Fibroblast of pulmonary artery (primary cell): ENCODE measurements at regions not wholly inside any gene's neighbourhood (a gene's known extent, or its start where the extent isn't known, plus 50 kb on each side); places are given as distances from the start of the nearest gene placed in this dataset.

ENCODE experiments used
- DNase-seq: peaks from one replicate; pipeline ENCODE4 v3.0.0-alpha.2; 2010; ENCODE audit warnings: low read depth
- H3K4me3 ChIP-seq: replicated peaks from 2 replicates; pipeline ENCODE4 v1.5.1; 2011; ENCODE audit warnings: low read depth, mild to moderate bottlenecking, control low read depth, low read length, moderate library complexity
- CTCF ChIP-seq: IDR thresholded peaks from 2 replicates; pipeline ENCODE4 v1.5.1; 2011; ENCODE audit warnings: mild to moderate bottlenecking, control low read depth, low read length, inconsistent platforms; ENCODE audit errors: missing control alignments

GRCh38 chrX:43513085-43513484 lies 143.0 kb upstream of the MAOA start:
- H3K4me3 ChIP-seq = no peak overlapping the region
- TF ChIP-seq CTCF = no peak
- no peak for DNase-seq

DNA sequence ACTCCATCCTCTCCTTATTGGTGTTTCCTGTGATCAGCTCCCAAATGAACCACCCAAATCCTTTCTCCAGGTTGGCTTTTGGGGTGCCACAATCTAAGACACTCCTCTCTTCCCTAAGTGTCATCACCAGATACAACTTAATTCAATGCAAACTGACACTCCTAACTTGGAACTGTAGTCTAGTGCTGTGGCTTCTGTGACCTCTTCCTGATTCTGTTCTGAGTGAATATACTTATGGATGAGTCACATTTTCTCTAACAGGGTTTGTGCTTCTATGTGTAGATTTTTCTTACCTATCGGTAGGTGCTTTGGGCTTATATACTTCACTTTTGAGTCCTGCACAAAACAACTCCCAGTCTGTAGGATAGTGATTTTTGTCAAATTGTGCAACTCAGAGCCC lies 141.3 kb upstream of the MAOA start:
- no peak for TF ChIP-seq CTCF
- DNase-seq = no peak
- no peak overlapping the region for H3K4me3 ChIP-seq

- no peak for DNase-seq
- no peak for TF ChIP-seq CTCF
- H3K4me3 ChIP-seq = no peak overlapping the region
Measured at GRCh38 chrX:43522582-43522981, 133.5 kb upstream of the MAOA start.

DNA sequence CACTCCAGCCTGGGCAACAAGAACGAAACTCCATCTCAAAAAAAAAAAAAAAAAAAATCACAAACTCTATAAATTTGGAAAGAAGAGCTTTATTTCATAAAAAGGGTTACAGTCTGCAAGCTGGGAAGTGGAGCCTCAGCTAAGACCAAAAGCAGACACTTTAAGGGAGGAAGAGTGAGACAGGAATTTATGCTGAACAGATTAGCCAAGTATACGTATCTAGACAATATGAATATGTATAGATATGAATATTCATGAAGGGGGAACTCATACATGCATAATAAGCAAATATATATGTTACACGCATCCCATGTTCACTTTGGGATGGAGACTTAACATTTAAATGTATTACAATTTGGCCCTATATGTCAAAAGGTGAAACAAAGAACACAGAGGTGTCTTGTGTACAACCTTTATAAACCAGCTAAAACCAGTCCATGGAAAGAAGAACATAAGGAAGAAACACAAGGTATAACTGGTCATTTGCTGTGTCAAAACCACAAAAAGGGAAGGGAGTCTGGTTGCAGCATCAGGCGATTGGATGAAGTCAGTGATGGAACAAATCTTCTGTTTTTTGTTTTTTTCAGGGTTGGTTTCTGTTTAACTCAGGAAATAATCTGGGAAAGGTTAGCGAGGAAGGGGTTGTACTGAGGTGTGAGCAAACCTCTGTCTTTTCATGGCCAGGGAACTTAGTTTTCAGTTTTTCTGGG lies 130.0 kb upstream of the MAOA start:
- TF ChIP-seq CTCF = no peak
- H3K4me3 ChIP-seq = no peak overlapping the region
- no peak for DNase-seq

DNA sequence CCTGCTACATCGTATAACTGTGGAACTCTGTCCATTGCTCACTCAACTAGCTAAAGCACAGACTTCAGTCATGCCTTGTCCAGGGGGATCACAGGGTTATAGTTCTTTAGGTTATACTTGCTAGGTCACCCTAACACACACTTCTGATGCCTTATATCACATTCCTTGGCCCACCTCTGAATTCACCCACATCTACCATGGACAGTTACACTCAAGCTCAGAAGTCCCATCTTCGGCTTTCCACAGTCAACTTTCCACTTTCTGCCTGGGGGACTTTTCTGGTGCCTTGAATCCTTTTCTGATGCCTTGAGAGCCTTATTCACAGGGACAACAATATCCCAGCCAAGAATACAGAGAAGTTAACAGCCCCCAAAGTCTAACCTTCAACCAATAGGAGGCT lies 129.2 kb upstream of the MAOA start:
- DNase-seq = no peak
- no peak for TF ChIP-seq CTCF
- H3K4me3 ChIP-seq = no peak overlapping the region

DNA sequence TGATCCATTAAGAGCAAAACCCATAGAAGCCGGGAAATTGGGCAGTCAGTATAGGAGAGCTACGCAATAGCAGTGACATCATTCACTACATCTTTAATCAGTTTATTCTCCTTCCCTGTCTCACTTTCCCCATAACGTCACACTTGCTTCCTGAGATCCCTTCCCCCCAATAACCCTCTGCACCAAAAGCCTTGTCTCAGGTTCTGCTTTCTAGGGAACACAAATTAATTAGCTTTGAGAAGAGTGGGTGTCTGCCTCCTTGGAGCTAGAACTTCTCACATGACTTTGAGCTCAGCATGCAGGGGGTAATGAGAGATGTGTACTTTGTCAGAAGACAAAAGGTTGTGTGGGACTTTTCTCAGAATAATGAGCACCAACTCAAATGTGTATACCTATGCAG lies 128.3 kb upstream of the MAOA start:
- H3K4me3 ChIP-seq = no peak overlapping the region
- no peak for TF ChIP-seq CTCF
- no peak for DNase-seq

GRCh38 chrX:43530837-43531236 lies 125.3 kb upstream of the MAOA start:
- no peak for DNase-seq
- no peak for TF ChIP-seq CTCF

More at GRCh38 chrX:43530837-43531236, 125.3 kb upstream of the MAOA start:
- H3K4me3 ChIP-seq = no peak overlapping the region
